ENCODE measurements at regions not wholly inside any gene's neighbourhood (a gene's known extent, or its start where the extent isn't known, plus 50 kb on each side); places are given as distances from the start of the nearest gene placed in this dataset.
"Not testable (repeated sequence)": the region's sequence is repeated elsewhere in the genome, so short reads cannot be mapped to it uniquely, and the experiment has no call there.

- peaks cover 13% of the 10 kb centered on the region for H3K4me1 Mint-ChIP-seq (ENCODE audit: low read depth)
- not testable (repeated sequence) for H3K27ac Mint-ChIP-seq; H3K9me3 Mint-ChIP-seq; DNase-seq; H3K27me3 Mint-ChIP-seq (ENCODE audit: low read depth); ATAC-seq (replicated peaks in 1 of 2); H3K4me3 Mint-ChIP-seq
- H3K36me3 Mint-ChIP-seq (ENCODE audit: insufficient read depth in 2 of 2) = peaks cover 1 to 17% of the 10 kb centered on the region in 2 donors
These were observed 387.1 kb downstream of the MLLT3 start for GRCh38 chr9:20235206-20235605.

GRCh38 chr9:20228096-20228495 lies 394.2 kb downstream of the MLLT3 start:
- Mint-ChIP-seq H3K27ac (no peak overlapping the region), H3K36me3 (ENCODE audit: insufficient read depth in 2 of 2) (peaks cover 0 to 10% of the 10 kb centered on the region in 2 donors), H3K4me1 (ENCODE audit: low read depth) (peaks cover 33% of the 10 kb centered on the region), H3K9me3 (peaks cover 2 to 5% of the 10 kb centered on the region in 2 donors), H3K27me3 (ENCODE audit: low read depth) (no peaks in the 10 kb centered on the region), H3K4me3 (no peak overlapping the region)
- no peak for DNase-seq
- no peak for ATAC-seq (replicated peaks in 1 of 2)

- H3K27ac Mint-ChIP-seq = no peak overlapping the region
- H3K4me1 Mint-ChIP-seq (ENCODE audit: low read depth) = peaks cover 33% of the 10 kb centered on the region
- no peaks in the 10 kb centered on the region for H3K27me3 Mint-ChIP-seq (ENCODE audit: low read depth)
- no peak overlapping the region for H3K4me3 Mint-ChIP-seq
- no peak for ATAC-seq (replicated peaks in 1 of 2)
- DNase-seq = no peak
- peaks cover 0 to 10% of the 10 kb centered on the region in 2 donors for H3K36me3 Mint-ChIP-seq (ENCODE audit: insufficient read depth in 2 of 2)
- peaks cover 0 to 4% of the 10 kb centered on the region in 2 donors for H3K9me3 Mint-ChIP-seq
These were observed 395.0 kb downstream of the MLLT3 start for GRCh38 chr9:20227166-20227874.

- H3K9me3 Mint-ChIP-seq = peaks cover 0 to 5% of the 10 kb centered on the region in 2 donors
- no peak for ATAC-seq (replicated peaks in 1 of 2)
- no peak overlapping the region for H3K27ac Mint-ChIP-seq
- peaks cover 33% of the 10 kb centered on the region for H3K4me1 Mint-ChIP-seq (ENCODE audit: low read depth)
- H3K27me3 Mint-ChIP-seq (ENCODE audit: low read depth) = no peaks in the 10 kb centered on the region
- H3K4me3 Mint-ChIP-seq = no peak overlapping the region
- peaks cover 2 to 6% of the 10 kb centered on the region in 2 donors for H3K36me3 Mint-ChIP-seq (ENCODE audit: insufficient read depth in 2 of 2)
- DNase-seq = no peak
These were observed 396.0 kb downstream of the MLLT3 start for GRCh38 chr9:20226345-20226744.

GRCh38 chr9:20225826-20226225 lies 396.5 kb downstream of the MLLT3 start:
- Mint-ChIP-seq H3K4me1 (ENCODE audit: low read depth) (peaks cover 33% of the 10 kb centered on the region), H3K27ac (no peak overlapping the region), H3K27me3 (ENCODE audit: low read depth) (no peaks in the 10 kb centered on the region), H3K9me3 (peaks cover 0 to 5% of the 10 kb centered on the region in 2 donors), H3K4me3 (no peak overlapping the region), H3K36me3 (ENCODE audit: insufficient read depth in 2 of 2) (peaks cover 2 to 5% of the 10 kb centered on the region in 2 donors)
- DNase-seq (no peak), ATAC-seq (replicated peaks in 1 of 2) (no peak)

- Mint-ChIP-seq H3K4me1 (ENCODE audit: low read depth) (peaks cover 33% of the 10 kb centered on the region), H3K9me3 (peaks cover 0 to 2% of the 10 kb centered on the region in 2 donors), H3K36me3 (ENCODE audit: insufficient read depth in 2 of 2) (peaks cover 2 to 4% of the 10 kb centered on the region in 2 donors), H3K27ac (peak overlapping the region; percentile 52), H3K4me3 (no peak overlapping the region), H3K27me3 (ENCODE audit: low read depth) (no peaks in the 10 kb centered on the region)
- no peak for ATAC-seq (replicated peaks in 1 of 2)
- no peak for DNase-seq
These were observed 397.5 kb downstream of the MLLT3 start for GRCh38 chr9:20224756-20225155.

- Mint-ChIP-seq H3K4me3 (no peak overlapping the region), H3K27ac (no peak overlapping the region), H3K36me3 (ENCODE audit: insufficient read depth in 2 of 2) (peaks cover 2 to 4% of the 10 kb centered on the region in 2 donors), H3K9me3 (peaks cover 0 to 2% of the 10 kb centered on the region in 2 donors), H3K4me1 (ENCODE audit: low read depth) (peaks cover 5% of the 10 kb centered on the region), H3K27me3 (ENCODE audit: low read depth) (no peaks in the 10 kb centered on the region)
- DNase-seq (no peak), ATAC-seq (replicated peaks in 1 of 2) (no peak)
These were observed 402.0 kb downstream of the MLLT3 start for GRCh38 chr9:20220286-20220685.

- DNase-seq (no peak), ATAC-seq (replicated peaks in 1 of 2) (no peak)
- Mint-ChIP-seq H3K36me3 (ENCODE audit: insufficient read depth in 2 of 2) (peaks cover 2 to 4% of the 10 kb centered on the region in 2 donors), H3K9me3 (peaks cover 0 to 2% of the 10 kb centered on the region in 2 donors), H3K4me1 (ENCODE audit: low read depth) (peaks cover 3% of the 10 kb centered on the region), H3K27me3 (ENCODE audit: low read depth) (no peaks in the 10 kb centered on the region), H3K4me3 (no peak overlapping the region), H3K27ac (no peak overlapping the region)
These were observed 402.9 kb downstream of the MLLT3 start for GRCh38 chr9:20219437-20219836.

GRCh38 chr9:20217596-20217995 lies 404.7 kb downstream of the MLLT3 start:
- DNase-seq (no peak), ATAC-seq (replicated peaks in 1 of 2) (no peak)
- Mint-ChIP-seq H3K27me3 (ENCODE audit: low read depth) (no peaks in the 10 kb centered on the region), H3K27ac (no peak overlapping the region), H3K9me3 (peaks cover 0 to 2% of the 10 kb centered on the region in 2 donors), H3K4me1 (ENCODE audit: low read depth) (no peaks in the 10 kb centered on the region), H3K4me3 (no peak overlapping the region), H3K36me3 (ENCODE audit: insufficient read depth in 2 of 2) (peaks cover 0 to 2% of the 10 kb centered on the region in 2 donors)

- Mint-ChIP-seq H3K9me3 (no peaks in the 10 kb centered on the region), H3K36me3 (ENCODE audit: insufficient read depth in 2 of 2) (no peaks in the 10 kb centered on the region), H3K27ac (no peak overlapping the region), H3K4me3 (no peak overlapping the region), H3K4me1 (ENCODE audit: low read depth) (no peaks in the 10 kb centered on the region), H3K27me3 (ENCODE audit: low read depth) (no peaks in the 10 kb centered on the region)
- DNase-seq (no peak), ATAC-seq (replicated peaks in 1 of 2) (no peak)
These were observed 405.9 kb downstream of the MLLT3 start for GRCh38 chr9:20216438-20216837.

- no peak overlapping the region for H3K27ac Mint-ChIP-seq
- H3K27me3 Mint-ChIP-seq (ENCODE audit: low read depth) = no peaks in the 10 kb centered on the region
- no peaks in the 10 kb centered on the region for H3K4me1 Mint-ChIP-seq (ENCODE audit: low read depth)
- DNase-seq (no peak), ATAC-seq (replicated peaks in 1 of 2) (no peak)
- no peaks in the 10 kb centered on the region for H3K9me3 Mint-ChIP-seq
- no peak overlapping the region for H3K4me3 Mint-ChIP-seq
- H3K36me3 Mint-ChIP-seq (ENCODE audit: insufficient read depth in 2 of 2) = no peaks in the 10 kb centered on the region
These were observed 406.7 kb downstream of the MLLT3 start for GRCh38 chr9:20215552-20215951.

- Mint-ChIP-seq H3K27me3 (ENCODE audit: low read depth) (no peaks in the 10 kb centered on the region), H3K9me3 (no peaks in the 10 kb centered on the region), H3K36me3 (ENCODE audit: insufficient read depth in 2 of 2) (no peaks in the 10 kb centered on the region), H3K4me3 (no peak overlapping the region), H3K27ac (no peak overlapping the region), H3K4me1 (ENCODE audit: low read depth) (peaks cover 25% of the 10 kb centered on the region)
- DNase-seq (no peak), ATAC-seq (replicated peaks in 1 of 2) (no peak)
These were observed 409.5 kb downstream of the MLLT3 start for GRCh38 chr9:20212806-20213205.

GRCh38 chr9:20209391-20210340 lies 412.6 kb downstream of the MLLT3 start:
- Mint-ChIP-seq H3K27ac (peak overlapping the region; percentile 91), H3K36me3 (ENCODE audit: insufficient read depth in 2 of 2) (no peaks in the 10 kb centered on the region), H3K9me3 (no peaks in the 10 kb centered on the region), H3K4me1 (ENCODE audit: low read depth) (peaks cover 33% of the 10 kb centered on the region), H3K27me3 (ENCODE audit: low read depth) (no peaks in the 10 kb centered on the region), H3K4me3 (peak overlapping the region; percentile 38 to 77)
- DNase-seq (peak; percentile 53 to 74), ATAC-seq (replicated peaks in 1 of 2) (peak; percentile 79 to 87)

Measured in activated T-cell treated with anti-CD3 and anti-CD28 coated beads, Interleukin-2, amount 50 U/mL, for 72 hours (primary cell).